H9 (cell line): ENCODE measurements at regions not wholly inside any gene's neighbourhood (a gene's known extent, or its start where the extent isn't known, plus 50 kb on each side); places are given as distances from the start of the nearest gene placed in this dataset.

Experiments used
- DNase-seq: peaks from one replicate; pipeline ENCODE4 v3.0.0-alpha.2; 2017
- H2AFZ ChIP-seq: one replicate; pipeline ENCODE4 v1.6.1; 2013; ENCODE audit warnings: mild to moderate bottlenecking, low read length, control low read depth, moderate library complexity
- H2AK5ac ChIP-seq: 2 replicates; pipeline ENCODE4 v1.6.1; 2013; ENCODE audit warnings: low read length, control low read depth, mixed read lengths; ENCODE audit not compliant: insufficient read length
- H2BK120ac ChIP-seq: one replicate; pipeline ENCODE4 v1.6.1; 2013; ENCODE audit warnings: low read depth, mild to moderate bottlenecking, low read length, control low read depth, inconsistent platforms; ENCODE audit not compliant: poor library complexity, severe bottlenecking
- H2BK12ac ChIP-seq: 2 replicates; pipeline ENCODE4 v1.6.1; 2013; ENCODE audit warnings: low read length, control low read depth, mixed read lengths, low read depth; ENCODE audit not compliant: insufficient read length
- H2BK15ac ChIP-seq: 2 replicates; pipeline ENCODE4 v1.6.1; 2013; ENCODE audit warnings: low read depth, low read length, control low read depth
- H2BK20ac ChIP-seq: one replicate; pipeline ENCODE4 v1.6.1; 2013; ENCODE audit warnings: low read depth, mild to moderate bottlenecking, low read length, control low read depth, inconsistent platforms; ENCODE audit not compliant: poor library complexity, severe bottlenecking
- H2BK5ac ChIP-seq: 2 replicates; pipeline ENCODE4 v1.6.1; 2013; ENCODE audit warnings: low read length, control low read depth, mixed read lengths; ENCODE audit not compliant: insufficient read length
- H3K14ac ChIP-seq: 2 replicates; pipeline ENCODE4 v1.6.1; 2013; ENCODE audit warnings: low read length, control low read depth; ENCODE audit not compliant: insufficient read depth
- H3K18ac ChIP-seq: 2 replicates; pipeline ENCODE4 v1.6.1; 2013; ENCODE audit warnings: low read depth, mild to moderate bottlenecking, mixed read lengths, low read length, control low read depth; ENCODE audit not compliant: insufficient read length
- H3K23ac ChIP-seq: 2 replicates; pipeline ENCODE4 v1.6.1; 2013; ENCODE audit warnings: low read length, control low read depth, mixed read lengths, low read depth; ENCODE audit not compliant: insufficient read length
- H3K23me2 ChIP-seq: 2 replicates; pipeline ENCODE4 v1.6.1; 2013; ENCODE audit warnings: low read depth, mild to moderate bottlenecking, mixed read lengths, low read length, control low read depth; ENCODE audit not compliant: insufficient read length, poor library complexity, severe bottlenecking
- H3K27ac ChIP-seq: 2 replicates; pipeline ENCODE4 v1.5.1; 2013; ENCODE audit warnings: low read length, control low read depth, mixed read lengths, low read depth; ENCODE audit not compliant: insufficient read length
- H3K27me3 ChIP-seq: 2 replicates; pipeline ENCODE4 v1.6.1; 2013; ENCODE audit warnings: low read length, control low read depth, inconsistent platforms; ENCODE audit not compliant: insufficient read depth
- H3K4ac ChIP-seq: 2 replicates; pipeline ENCODE4 v1.6.1; 2013; ENCODE audit warnings: low read depth, mild to moderate bottlenecking, control low read depth, inconsistent platforms, low read length, moderate library complexity
- H3K4me1 ChIP-seq: 2 replicates; pipeline ENCODE4 v1.6.1; 2013; ENCODE audit warnings: low read length, control low read depth, inconsistent platforms; ENCODE audit not compliant: insufficient read depth
- H3K4me2 ChIP-seq: 2 replicates; pipeline ENCODE4 v1.6.1; 2013; ENCODE audit warnings: low read length, control low read depth, mixed read lengths; ENCODE audit not compliant: insufficient read length, insufficient read depth
- H3K56ac ChIP-seq: 2 replicates; pipeline ENCODE4 v1.6.1; 2013; ENCODE audit warnings: low read depth, mild to moderate bottlenecking, mixed read lengths, low read length, control low read depth; ENCODE audit not compliant: insufficient read length
- H3K79me1 ChIP-seq: 2 replicates; pipeline ENCODE4 v1.6.1; 2013; ENCODE audit warnings: low read depth, mild to moderate bottlenecking, moderate library complexity, low read length, control low read depth, inconsistent platforms; ENCODE audit not compliant: insufficient read depth, poor library complexity, severe bottlenecking
- H3K79me2 ChIP-seq: 2 replicates; pipeline ENCODE4 v1.6.1; 2013; ENCODE audit warnings: low read length, control low read depth, inconsistent platforms; ENCODE audit not compliant: insufficient read depth
- H3K9ac ChIP-seq: 2 replicates; pipeline ENCODE4 v1.6.1; 2013; ENCODE audit warnings: low read length, control low read depth, mixed read lengths; ENCODE audit not compliant: insufficient read length; ENCODE audit errors: extremely low read depth
- H3K9me3 ChIP-seq: one replicate; pipeline ENCODE4 v1.6.1; 2013; ENCODE audit warnings: low read depth, low read length, inconsistent platforms; ENCODE audit not compliant: control insufficient read depth
- H3T11ph ChIP-seq: one replicate; pipeline ENCODE4 v1.6.1; 2013; ENCODE audit warnings: mild to moderate bottlenecking, low read length, control low read depth, inconsistent platforms
- H4K20me1 ChIP-seq: one replicate; pipeline ENCODE4 v1.6.1; 2013; ENCODE audit not compliant: control insufficient read depth, insufficient read length, insufficient read depth
- H4K5ac ChIP-seq: 2 replicates; pipeline ENCODE4 v1.6.1; 2013; ENCODE audit warnings: low read depth, mild to moderate bottlenecking, mixed read lengths, low read length, control low read depth; ENCODE audit not compliant: insufficient read length
- H4K8ac ChIP-seq: replicated peaks from 2 replicates; pipeline ENCODE4 v1.6.1; 2013; ENCODE audit warnings: low read length, control low read depth, mixed read lengths, low read depth; ENCODE audit not compliant: insufficient read length
- H4K91ac ChIP-seq: 2 replicates; pipeline ENCODE4 v1.6.1; 2013; ENCODE audit warnings: low read depth, mild to moderate bottlenecking, moderate library complexity, mixed read lengths, low read length, control low read depth; ENCODE audit not compliant: insufficient read length
- H3K27ac Mint-ChIP-seq, 3 experiments: 2 replicates in 2 of 3; 3 replicates in 1 of 3; pipeline ENCODE4 v1.8.0; 2020 to 2021; ENCODE audit warnings: mixed read lengths in 3 of 3, mild to moderate bottlenecking in 1 of 3, moderate library complexity in 1 of 3
- H3K27me3 Mint-ChIP-seq: 2 replicates; pipeline ENCODE4 v1.8.0; 2021; ENCODE audit warnings: low read depth, mild to moderate bottlenecking, moderate library complexity, mixed read lengths
- H3K36me3 Mint-ChIP-seq, 3 experiments: 2 replicates in 2 of 3; 3 replicates in 1 of 3; pipeline ENCODE4 v1.8.0; 2020 to 2021; ENCODE audit warnings: low read depth in 3 of 3, mixed read lengths in 3 of 3; ENCODE audit not compliant: insufficient read depth in 1 of 3
- H3K4me1 Mint-ChIP-seq, 2 experiments: 2 replicates each; pipeline ENCODE4 v1.8.0; 2020; ENCODE audit warnings: mixed read lengths in 2 of 2
- H3K4me3 Mint-ChIP-seq, 2 experiments: 2 replicates in 1 of 2; 3 replicates in 1 of 2; pipeline ENCODE4 v1.8.0; 2020 to 2021; ENCODE audit warnings: mild to moderate bottlenecking in 2 of 2, mixed read lengths in 2 of 2, moderate library complexity in 1 of 2
- H3K9me3 Mint-ChIP-seq, 2 experiments: 2 replicates in 1 of 2; 3 replicates in 1 of 2; pipeline ENCODE4 v1.8.0; 2020; ENCODE audit warnings: mild to moderate bottlenecking in 2 of 2, mixed read lengths in 2 of 2, moderate library complexity in 1 of 2
- CTCF ChIP-seq: fragments of 200-600 bp; sonication (generic); conservative IDR thresholded peaks from 3 replicates; pipeline ENCODE4 v1.8.0; 2021; ENCODE audit warnings: antibody characterized with exemption, mild to moderate bottlenecking
- WGBS: extraction: QIAGEN DNeasy Blood & Tissue Kit; methylation state at CpG from one replicate; pipeline ENCODE4 v1.1.7; 2013; ENCODE audit warnings: missing lambda C conversion rate, low lambda C conversion rate, mixed read lengths; ENCODE audit not compliant: insufficient read length; ENCODE audit errors: extremely low coverage; 5-methylcytosine and 5-hydroxymethylcytosine counted together

- no peak overlapping the region for H3K27ac ChIP-seq
- no peak overlapping the region for H4K91ac ChIP-seq
- H3K4ac ChIP-seq: no peak overlapping the region
- H3K4me2 ChIP-seq: no peak overlapping the region
- no peak overlapping the region for H3K9ac ChIP-seq
- Mint-ChIP-seq H3K36me3 (peaks cover 0 to 5% (median 3%) of the 10 kb centered on the region in 3 experiments; a peak in 4 of 7 replicates), H3K4me1 (peaks cover 7 to 8% of the 10 kb centered on the region in 2 experiments), H3K27me3 (no peaks in the 10 kb centered on the region), H3K27ac (peak overlapping the region in 1 of 3 experiments; percentile 82; a peak in 2 of 7 replicates), H3K4me3 (no peak overlapping the region), H3K9me3 (peaks cover 7 to 10% of the 10 kb centered on the region in 2 experiments; a peak in 4 of 5 replicates)
- no peak overlapping the region for H2AK5ac ChIP-seq
- H3K23me2 ChIP-seq: no peaks in the 10 kb centered on the region
- no peak overlapping the region for H3K14ac ChIP-seq
- no peak overlapping the region for H3K23ac ChIP-seq
- no peaks in the 10 kb centered on the region for H3K79me2 ChIP-seq
- H2BK5ac ChIP-seq: no peak overlapping the region
- no peak overlapping the region for H2BK120ac ChIP-seq
- H3K4me1 ChIP-seq: no peaks in the 10 kb centered on the region
- no peaks in the 10 kb centered on the region for H4K20me1 ChIP-seq
- H2BK12ac ChIP-seq: no peak overlapping the region
- no peak for TF ChIP-seq CTCF
- no peaks in the 10 kb centered on the region for H3K9me3 ChIP-seq
- H4K5ac ChIP-seq: no peak overlapping the region
- H3T11ph ChIP-seq: no peak overlapping the region
- no peak overlapping the region for H3K56ac ChIP-seq
- no peak overlapping the region for H2AFZ ChIP-seq
- no peak overlapping the region for H2BK15ac ChIP-seq
- H3K27me3 ChIP-seq: no peaks in the 10 kb centered on the region
- H3K79me1 ChIP-seq: no peaks in the 10 kb centered on the region
- no CpG with 5 or more reads among the region's 2 CpGs for WGBS
- H3K18ac ChIP-seq: no peak overlapping the region
- H4K8ac ChIP-seq: no peak overlapping the region
- DNase-seq: no peak
- H2BK20ac ChIP-seq: no peak overlapping the region
These were observed 486.8 kb upstream of the IRAK1BP1 start for GRCh38 chr6:78380541-78380940.
